ENCODE measurements at regions not wholly inside any gene's neighbourhood (a gene's known extent, or its start where the extent isn't known, plus 50 kb on each side); places are given as distances from the start of the nearest gene placed in this dataset.

DNA sequence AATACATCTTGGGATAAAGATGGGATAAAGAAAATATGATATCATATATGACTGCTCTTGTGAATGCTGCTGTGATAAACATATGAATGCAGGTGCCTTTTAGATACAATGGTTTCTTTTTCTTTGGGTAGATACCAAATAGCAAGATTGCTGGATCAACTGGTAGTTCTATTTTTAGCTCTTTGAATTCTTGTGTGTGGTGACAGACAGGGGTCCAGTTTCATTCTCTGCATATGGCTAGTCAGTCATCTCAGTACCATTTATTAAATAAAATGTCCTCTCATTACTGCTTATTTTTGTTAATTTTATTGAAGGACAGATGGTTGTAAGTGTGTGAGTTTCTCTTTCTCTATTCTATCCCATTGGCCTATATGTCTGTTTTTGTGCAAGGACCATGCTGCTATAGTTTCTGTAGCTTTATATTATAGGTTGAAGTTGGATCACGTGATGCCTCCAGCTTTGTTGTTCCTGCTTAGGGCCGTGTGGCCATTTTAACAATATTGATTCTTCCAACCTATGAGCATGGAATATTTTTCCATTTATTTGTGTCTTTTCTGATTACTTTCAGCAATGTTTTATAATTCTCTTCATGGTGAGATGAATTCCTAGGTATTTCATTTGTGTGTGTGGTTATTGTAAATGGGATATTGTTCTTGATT is 1089.8 kb upstream of the CADM2 start:
- TF ChIP-seq POLR2A (IDR thresholded peaks at IDR 0.05) (no peak), POLR2AphosphoS5 (IDR thresholded peaks at IDR 0.05) (no peak)
- TF ChIP-seq, protein P1, sequence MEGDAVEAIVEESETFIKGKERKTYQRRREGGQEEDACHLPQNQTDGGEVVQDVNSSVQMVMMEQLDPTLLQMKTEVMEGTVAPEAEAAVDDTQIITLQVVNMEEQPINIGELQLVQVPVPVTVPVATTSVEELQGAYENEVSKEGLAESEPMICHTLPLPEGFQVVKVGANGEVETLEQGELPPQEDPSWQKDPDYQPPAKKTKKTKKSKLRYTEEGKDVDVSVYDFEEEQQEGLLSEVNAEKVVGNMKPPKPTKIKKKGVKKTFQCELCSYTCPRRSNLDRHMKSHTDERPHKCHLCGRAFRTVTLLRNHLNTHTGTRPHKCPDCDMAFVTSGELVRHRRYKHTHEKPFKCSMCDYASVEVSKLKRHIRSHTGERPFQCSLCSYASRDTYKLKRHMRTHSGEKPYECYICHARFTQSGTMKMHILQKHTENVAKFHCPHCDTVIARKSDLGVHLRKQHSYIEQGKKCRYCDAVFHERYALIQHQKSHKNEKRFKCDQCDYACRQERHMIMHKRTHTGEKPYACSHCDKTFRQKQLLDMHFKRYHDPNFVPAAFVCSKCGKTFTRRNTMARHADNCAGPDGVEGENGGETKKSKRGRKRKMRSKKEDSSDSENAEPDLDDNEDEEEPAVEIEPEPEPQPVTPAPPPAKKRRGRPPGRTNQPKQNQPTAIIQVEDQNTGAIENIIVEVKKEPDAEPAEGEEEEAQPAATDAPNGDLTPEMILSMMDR (IDR thresholded peaks at IDR 0.05) = no peak
- DNase-seq = no peak
- H3K9me3 ChIP-seq = peaks cover 0 to 3% of the 10 kb centered on the region in 2 donors
- H3K36me3 ChIP-seq = no peaks in the 10 kb centered on the region
- no peak overlapping the region for H3K4me3 ChIP-seq
- no peaks in the 10 kb centered on the region for H3K27me3 ChIP-seq
- intact Hi-C loops (cut with DNase I; ENCODE audit: low total_unique reads) = no loop called here
- no peak overlapping the region for H3K27ac ChIP-seq
- in situ Hi-C loops (cut with MboI; ENCODE audit: low pct_ligation_motif_present in 1 of 4, low pct_unique_long_range_greater_than_20kb in 1 of 4, low sequenced_read_pairs in 3 of 4) = no loop called here
- 82 to 86% methylated on average over 2 of the region's 2 CpGs for WGBS, 2 donors (ENCODE audit: low coverage in 1 of 2)
- H3K4me1 ChIP-seq = no peaks in the 10 kb centered on the region

DNA sequence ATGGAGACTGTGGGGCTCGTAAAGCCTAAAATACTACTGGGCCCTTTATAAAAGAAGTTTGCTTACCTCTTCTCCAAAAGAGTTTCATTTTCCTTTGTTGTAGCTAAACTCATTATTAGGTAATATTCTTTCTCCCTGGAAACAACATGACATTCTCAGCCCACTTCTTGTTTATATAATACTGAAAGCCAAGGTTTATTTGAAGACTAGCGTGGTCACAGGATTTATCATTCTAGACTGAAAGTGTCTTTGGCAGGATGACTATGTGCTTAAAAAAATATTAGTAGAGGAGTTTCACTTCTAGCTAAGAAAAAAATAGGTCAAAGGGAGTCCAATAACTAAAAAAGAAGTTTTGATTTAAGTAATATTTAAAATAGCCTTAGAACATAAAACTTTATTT is 1085.2 kb upstream of the CADM2 start:
- no peaks in the 10 kb centered on the region for H3K36me3 ChIP-seq
- in situ Hi-C loops (cut with MboI; ENCODE audit: low pct_ligation_motif_present in 1 of 4, low pct_unique_long_range_greater_than_20kb in 1 of 4, low sequenced_read_pairs in 3 of 4) = no loop called here
- no peaks in the 10 kb centered on the region for H3K4me1 ChIP-seq
- intact Hi-C loops (cut with DNase I; ENCODE audit: low total_unique reads) = no loop called here
- no peak overlapping the region for H3K4me3 ChIP-seq
- no peak for DNase-seq
- H3K9me3 ChIP-seq = peaks cover 0 to 3% of the 10 kb centered on the region in 2 donors
- H3K27me3 ChIP-seq = no peaks in the 10 kb centered on the region
- TF ChIP-seq, protein P1 (IDR thresholded peaks at IDR 0.05) = no peak
- TF ChIP-seq POLR2AphosphoS5 (IDR thresholded peaks at IDR 0.05) (no peak), POLR2A (IDR thresholded peaks at IDR 0.05) (no peak), EP300 (IDR thresholded peaks at IDR 0.05; ENCODE audit: low read depth) (no peak)
- 26 to 73% methylated on average over 2 of the region's 2 CpGs for WGBS, 2 donors (ENCODE audit: low coverage in 1 of 2)
- H3K27ac ChIP-seq = no peak overlapping the region

DNA sequence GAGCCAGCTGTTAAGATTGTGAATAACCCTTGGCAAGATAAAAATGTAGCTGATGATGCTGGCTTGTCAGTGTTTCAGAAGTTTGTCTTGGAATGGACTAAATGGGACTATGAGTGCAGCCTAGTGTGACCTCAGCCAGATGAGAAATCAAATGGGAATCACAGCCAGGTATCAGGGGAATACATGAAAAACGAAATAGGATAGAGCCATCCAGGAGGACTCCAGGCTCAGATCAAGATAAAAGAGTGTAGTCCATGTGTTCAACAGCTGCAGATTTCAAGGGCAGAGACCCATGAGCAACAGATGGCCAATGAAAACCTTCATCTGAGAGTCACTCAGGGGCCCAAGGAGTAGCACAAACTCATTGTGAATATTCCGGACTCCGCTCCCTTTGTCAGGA is 1080.9 kb upstream of the CADM2 start:
- in situ Hi-C loops (cut with MboI; ENCODE audit: low pct_ligation_motif_present in 1 of 4, low pct_unique_long_range_greater_than_20kb in 1 of 4, low sequenced_read_pairs in 3 of 4) = no loop called here
- 78% methylated on average over 3 of the region's 3 CpGs; no CpG with 5 or more reads in 1 of the 2 donors for WGBS, 2 donors (ENCODE audit: low coverage in 1 of 2)
- H3K27me3 ChIP-seq = no peaks in the 10 kb centered on the region

DNA sequence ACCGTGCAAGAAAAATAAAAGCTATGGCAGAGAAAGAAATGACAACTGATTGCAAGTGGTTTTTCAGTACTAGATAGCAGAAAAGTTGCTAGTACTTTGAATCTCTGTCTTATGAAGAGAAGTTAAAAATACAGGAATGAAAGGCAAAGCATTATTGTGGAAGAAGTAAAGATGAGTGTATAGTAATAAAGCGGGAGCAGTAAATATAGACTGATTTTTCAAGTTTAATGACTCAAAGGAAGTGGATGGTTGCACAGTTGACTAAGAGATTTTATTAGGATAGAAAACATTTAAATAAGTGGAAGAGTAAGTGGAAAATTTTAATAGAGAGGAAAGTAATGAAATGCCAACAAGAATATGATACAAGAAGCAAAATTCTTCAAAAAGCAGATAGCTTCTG is 1076.1 kb upstream of the CADM2 start:
- no peaks in the 10 kb centered on the region for H3K36me3 ChIP-seq
- H3K27me3 ChIP-seq = no peaks in the 10 kb centered on the region
- WGBS, 2 donors (ENCODE audit: low coverage in 1 of 2) = 89 to 92% methylated on average over 2 of the region's 2 CpGs
- TF ChIP-seq, protein P1 (IDR thresholded peaks at IDR 0.05) = no peak
- no peak for TF ChIP-seq POLR2AphosphoS5 (IDR thresholded peaks at IDR 0.05)
- no peak for TF ChIP-seq POLR2A (IDR thresholded peaks at IDR 0.05)
- no peak for TF ChIP-seq EP300 (IDR thresholded peaks at IDR 0.05; ENCODE audit: low read depth)
- intact Hi-C loops (cut with DNase I; ENCODE audit: low total_unique reads) (no loop called here), in situ Hi-C loops (cut with MboI; ENCODE audit: low pct_ligation_motif_present in 1 of 4, low pct_unique_long_range_greater_than_20kb in 1 of 4, low sequenced_read_pairs in 3 of 4) (no loop called here)
- H3K27ac ChIP-seq = no peak overlapping the region
- H3K9me3 ChIP-seq = peaks cover 0 to 2% of the 10 kb centered on the region in 2 donors
- no peak overlapping the region for H3K4me3 ChIP-seq
- no peaks in the 10 kb centered on the region for H3K4me1 ChIP-seq
- no peak for DNase-seq

More for the DNA sequence above, 1080.9 kb upstream of the CADM2 start:
- DNase-seq = no peak
- TF ChIP-seq POLR2A (IDR thresholded peaks at IDR 0.05) (no peak), EP300 (IDR thresholded peaks at IDR 0.05; ENCODE audit: low read depth) (no peak), POLR2AphosphoS5 (IDR thresholded peaks at IDR 0.05) (no peak)
- TF ChIP-seq, protein P1 (IDR thresholded peaks at IDR 0.05) = no peak
- H3K36me3 ChIP-seq = no peaks in the 10 kb centered on the region
- peaks cover 0 to 3% of the 10 kb centered on the region in 2 donors for H3K9me3 ChIP-seq
- H3K27ac ChIP-seq = no peak overlapping the region
- H3K4me3 ChIP-seq = no peak overlapping the region
- H3K4me1 ChIP-seq = no peaks in the 10 kb centered on the region
- intact Hi-C loops (cut with DNase I; ENCODE audit: low total_unique reads) = no loop called here

All from transverse colon (tissue), 4 donors.